ENCODE measurements at regions not wholly inside any gene's neighbourhood (a gene's known extent, or its start where the extent isn't known, plus 50 kb on each side); places are given as distances from the start of the nearest gene placed in this dataset.

DNA sequence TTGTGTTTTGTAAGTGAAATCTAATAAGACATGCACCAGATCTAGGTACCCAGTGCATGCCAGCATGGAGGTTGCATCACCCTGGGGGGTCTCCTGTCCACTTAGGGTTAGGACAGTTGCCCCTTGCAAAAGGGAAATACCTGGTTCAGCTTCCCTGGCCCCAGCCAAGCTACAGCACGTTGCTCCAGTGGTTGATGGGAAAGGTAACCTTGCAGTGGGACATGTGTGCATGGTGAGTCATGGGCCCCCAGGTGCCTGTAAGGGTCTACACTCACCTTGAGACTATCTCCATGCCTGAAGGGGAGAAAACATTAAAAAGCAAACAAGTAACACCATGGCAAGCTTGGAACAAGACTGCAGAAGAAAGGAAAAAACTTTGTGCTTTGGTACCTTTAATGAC is 143.9 kb downstream of the LSM5 start:
- DNase-seq = no peak

DNA sequence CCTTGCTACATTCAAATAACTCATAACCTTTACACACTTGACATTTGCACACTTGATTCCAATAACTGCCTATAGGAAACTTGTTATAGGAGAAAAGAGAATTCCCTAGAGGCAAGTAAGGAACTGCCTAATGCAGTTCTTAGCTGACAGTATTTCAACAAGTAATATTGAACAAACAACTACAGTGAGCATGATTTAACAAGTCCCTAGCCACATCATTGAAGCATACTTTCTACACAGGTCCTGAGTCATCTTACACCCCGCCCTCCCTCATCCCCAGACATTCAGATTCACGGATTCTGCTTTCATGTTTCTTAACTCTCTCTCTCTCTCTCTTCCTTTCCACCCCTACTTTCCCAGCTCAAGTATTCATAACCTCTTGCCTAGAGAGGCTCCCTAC is 153.5 kb downstream of the LSM5 start:
- DNase-seq = no peak

DNA sequence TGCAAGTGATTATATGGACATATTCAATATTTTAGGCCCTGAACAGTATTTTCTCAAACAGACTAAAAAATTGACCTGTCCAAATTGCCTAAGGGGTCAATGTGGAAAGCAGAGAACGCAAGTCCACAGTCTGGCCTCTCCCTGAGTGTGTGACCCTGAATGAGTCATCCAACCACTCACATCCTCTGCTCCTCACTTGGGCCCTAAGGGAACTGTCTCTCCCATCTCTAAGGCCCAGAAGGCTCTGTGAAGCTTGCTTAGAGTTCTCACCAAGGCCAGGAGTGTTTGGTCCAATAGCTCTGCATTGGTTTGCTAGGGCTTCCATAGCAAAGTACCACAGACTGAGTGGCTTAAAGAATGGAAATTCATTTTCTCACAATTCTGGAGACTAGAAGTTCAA is 155.1 kb downstream of the LSM5 start:
- DNase-seq = no peak

DNA sequence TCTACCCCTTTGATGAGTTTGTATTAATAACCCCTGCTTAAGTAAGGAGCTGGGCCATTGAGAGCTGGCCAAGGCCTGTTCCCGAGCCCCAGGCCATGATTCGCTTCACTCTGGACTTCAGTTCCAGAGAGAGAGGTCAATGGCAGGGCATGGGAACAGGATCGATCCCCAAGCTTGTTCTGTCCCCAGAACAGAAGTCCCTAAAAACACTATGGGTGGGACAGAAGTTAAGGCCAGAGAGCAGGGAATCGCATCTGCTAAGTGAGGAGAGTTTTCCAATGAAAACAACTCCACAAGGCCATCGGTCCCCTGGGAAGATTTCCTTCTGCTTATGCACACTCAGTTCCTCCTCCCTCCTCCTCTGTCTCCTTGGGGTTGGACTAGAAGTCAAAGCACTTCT is 159.6 kb downstream of the LSM5 start:
- no peak for DNase-seq

DNA sequence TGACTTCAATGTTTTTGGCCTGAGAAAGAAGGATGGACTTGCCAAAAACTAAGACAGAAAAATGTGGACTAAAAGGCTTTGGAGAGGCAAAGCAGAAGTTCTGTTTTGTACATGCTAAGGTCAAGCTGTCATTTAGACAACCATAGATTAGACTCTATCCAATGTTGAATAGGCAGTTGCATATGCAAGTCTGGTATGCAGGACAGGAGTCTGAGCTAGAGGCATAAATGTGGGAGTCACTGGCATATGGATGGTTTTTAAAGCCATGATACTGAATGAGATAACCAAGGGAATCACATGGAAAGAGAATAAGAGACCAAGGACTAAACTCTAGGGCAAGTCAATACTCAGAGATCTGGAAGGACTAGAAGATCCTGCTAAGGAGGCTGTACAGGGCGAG is 164.1 kb downstream of the LSM5 start:
- DNase-seq = no peak

DNA sequence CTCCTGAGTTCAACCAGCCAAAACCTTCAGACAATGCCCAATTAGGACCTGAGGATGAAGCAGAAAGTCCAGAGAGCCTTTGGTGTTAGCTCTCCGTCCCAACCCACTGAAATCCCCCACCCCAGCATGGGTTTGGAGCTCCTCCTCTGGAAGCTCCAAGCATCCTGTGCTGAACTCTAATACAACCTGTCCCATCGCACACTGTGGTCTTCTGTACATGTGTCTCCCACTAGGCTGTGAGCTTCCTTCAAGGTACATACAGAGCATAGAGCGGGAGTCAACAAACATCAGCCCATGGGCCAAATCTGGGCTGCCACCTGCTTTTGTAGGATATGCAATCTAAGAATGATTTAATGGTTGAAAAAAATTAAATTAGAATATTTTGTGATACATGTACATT is 166.5 kb downstream of the LSM5 start:
- no peak for DNase-seq

DNA sequence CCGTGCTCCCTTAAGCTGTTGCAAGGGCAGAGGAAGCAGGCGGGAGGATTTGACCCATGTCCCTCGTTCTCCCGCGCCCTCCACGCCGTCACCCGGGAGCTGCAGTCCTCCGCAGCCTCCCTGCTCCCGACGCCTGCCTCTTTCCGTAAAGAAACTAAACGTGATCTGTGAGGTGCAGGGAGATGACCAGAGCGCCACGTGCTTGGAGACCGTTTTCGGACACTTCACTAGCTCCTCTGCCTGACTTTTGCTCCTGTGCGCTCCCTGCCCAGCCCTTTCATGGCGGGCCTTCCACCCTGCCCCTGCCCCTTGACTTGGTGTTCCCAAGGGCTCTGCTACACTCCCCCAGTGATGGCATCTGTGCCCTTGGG is 171.2 kb downstream of the LSM5 start:
- no peak for DNase-seq

DNA sequence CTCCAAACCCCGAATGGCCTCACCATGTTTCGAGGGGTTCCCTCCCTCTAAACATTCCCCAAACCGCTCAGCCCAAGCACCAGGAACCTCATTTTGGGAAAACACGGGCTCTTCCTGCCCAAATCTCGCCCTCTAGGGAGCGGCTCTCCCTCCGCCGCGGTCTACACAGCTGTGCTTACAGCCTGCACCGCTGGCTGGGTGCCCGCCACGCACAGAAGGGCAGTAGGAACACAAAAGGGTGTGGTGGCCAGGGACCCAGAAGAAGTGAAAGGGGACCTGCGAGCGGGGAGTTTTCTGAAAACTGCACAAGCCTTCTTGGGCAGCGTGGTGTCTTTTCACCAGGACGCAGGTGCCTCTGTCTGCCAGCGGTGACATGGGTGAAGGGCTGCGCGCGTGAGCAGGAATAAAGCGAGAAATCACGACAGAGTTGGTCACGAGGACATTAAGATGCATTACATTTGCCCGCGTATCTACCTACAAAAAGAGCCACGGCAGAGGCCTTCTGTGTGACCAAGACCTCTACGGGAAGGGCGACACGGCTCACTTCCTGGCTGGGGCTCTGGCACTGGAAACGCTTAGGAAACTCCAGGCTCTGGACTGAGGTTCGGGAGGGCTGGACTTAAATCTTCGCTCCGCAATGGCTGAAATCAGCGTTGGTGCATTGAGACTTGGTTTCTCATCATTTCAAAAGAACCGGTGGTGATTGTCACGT is 171.7 kb downstream of the LSM5 start:
- no peak for DNase-seq

DNA sequence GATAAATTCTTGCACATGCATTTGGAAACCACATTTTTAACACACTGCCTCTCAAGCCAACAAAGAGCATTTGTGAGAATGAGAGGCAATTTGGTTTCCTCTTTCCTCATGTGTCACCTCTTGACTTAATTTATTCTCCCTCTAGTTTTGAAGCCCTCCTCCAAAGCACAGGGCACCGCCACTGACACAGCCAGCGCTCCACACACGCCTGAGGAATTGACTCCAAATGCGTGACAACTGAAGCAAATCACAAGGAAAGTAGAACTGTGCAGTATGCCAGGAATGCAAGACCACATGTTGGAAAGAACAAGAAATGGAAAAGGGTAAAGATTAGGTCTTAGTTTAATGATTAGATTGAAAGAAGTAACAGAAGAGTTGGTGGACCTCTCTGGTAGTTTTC is 173.3 kb downstream of the LSM5 start:
- no peak for DNase-seq

DNA sequence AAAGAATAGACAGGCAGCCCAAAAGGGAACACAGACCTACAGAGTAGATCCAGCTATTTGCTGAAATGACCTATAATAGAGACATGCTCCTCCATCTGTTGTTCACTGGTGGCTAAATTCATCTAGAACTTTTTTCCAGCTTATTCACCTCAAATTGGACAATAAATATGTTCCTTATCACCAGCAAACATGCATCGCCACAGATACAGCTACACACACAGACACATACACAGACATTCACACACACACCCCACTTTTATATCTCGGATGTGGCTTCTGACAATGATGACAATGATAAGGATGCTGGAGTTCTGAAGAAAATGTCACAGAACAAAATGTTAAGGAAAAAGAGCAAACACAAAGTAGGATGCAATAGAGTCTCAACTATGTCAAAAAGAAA is 175.4 kb downstream of the LSM5 start:
- DNase-seq = no peak

DNA sequence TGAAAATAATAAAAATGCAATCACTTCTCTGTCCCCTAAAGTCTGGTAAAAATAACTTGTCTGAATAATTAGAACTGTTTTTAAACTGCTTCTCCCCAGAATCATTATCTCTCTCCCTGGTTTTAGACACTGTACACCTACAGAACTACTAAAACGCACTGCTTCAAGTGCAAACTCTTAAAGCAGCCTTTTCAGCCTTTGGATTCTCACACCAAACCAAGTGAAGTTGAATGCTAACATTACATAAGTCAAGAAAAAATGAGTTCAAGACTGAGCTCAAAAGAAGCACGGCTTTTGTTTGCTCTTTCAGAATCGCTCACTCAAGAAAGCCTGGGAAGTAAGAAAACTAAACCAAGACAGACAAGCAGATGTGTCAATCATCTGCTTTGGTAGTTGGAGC is 188.8 kb downstream of the LSM5 start:
- no peak for DNase-seq

DNA sequence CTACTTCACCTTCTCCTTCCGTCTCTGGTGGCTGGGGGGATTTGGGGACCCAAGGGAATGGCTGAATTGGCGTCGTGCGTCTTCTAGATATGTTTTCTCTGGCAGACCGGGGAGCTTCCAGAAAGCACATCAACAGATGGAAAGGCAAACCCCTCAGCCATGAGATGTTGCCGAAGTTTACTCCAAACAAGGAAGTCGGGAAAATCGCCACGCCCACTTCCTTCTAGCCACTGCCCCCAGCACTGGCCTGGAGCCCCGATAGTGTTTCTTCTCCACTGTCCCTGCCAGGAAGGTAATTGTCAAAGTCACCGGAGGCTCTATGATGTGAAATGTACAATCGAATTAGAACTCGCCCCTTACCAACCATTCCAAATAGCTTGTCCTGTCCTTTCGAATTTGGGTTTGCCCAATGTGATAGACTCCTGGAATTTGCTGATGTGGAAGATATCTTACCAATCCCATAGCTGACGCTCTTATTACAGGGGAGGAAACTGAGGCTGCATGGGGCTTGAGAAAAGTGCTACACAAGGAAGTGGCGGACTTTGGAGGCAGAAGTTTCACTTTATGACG is 191.0 kb downstream of the LSM5 start:
- DNase-seq = no peak

DNA sequence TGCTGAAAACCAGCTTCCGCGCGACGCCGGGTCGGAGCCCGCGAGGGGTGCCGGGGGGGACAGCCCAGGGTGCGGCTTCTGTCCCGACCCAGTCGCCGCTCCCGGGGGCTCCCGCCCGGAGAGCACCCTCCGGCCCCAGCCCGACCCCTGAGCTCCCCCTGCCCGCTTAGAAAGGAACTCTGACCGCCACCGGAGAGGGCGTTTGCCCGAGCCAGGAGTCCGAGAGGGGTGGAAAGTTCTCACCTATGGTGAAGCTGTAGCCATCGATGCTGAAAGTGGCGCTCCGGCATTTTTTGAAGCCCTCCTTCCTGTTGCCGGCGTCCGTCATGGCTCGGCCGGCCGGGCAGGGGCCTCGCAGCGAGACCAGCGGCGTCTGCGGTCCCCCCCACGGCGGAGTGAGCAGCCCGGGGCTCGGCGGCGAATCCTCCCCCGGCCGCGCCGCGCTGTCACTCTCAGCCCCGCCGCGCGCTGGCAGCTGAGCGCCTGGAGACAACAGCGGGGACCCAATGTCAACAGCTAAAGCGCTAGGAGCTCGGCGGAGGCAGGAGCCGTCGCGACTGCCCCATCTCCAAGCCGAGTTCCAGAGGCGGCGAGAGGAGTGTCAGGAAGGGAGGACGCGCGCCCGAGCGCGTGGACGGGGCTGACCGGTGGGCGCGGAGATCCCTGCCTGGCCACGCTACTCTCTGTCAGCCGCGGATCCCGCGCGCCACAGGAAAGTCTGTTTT is 191.6 kb downstream of the LSM5 start:
- no peak for DNase-seq

DNA sequence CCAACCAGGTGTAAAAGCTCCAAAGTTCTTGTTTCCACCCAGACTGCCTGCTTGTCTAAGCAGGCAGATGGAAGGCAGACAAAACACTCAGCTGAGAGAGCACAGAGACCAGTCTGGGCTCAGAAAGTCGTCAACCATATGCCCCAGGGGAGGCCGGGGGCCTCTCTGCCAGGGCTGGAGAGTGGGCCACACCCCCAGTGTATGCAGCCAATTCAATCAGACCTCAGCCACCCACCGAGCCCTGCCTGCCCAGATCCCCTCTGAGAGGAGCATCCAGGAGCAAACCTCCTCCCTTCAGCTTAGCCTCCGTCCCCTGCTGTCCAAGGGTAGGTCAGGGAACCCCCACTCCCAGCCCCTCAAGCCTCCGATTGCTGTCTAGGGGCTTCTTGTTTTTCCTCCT is 196.3 kb downstream of the LSM5 start:
- no peak for DNase-seq

DNA sequence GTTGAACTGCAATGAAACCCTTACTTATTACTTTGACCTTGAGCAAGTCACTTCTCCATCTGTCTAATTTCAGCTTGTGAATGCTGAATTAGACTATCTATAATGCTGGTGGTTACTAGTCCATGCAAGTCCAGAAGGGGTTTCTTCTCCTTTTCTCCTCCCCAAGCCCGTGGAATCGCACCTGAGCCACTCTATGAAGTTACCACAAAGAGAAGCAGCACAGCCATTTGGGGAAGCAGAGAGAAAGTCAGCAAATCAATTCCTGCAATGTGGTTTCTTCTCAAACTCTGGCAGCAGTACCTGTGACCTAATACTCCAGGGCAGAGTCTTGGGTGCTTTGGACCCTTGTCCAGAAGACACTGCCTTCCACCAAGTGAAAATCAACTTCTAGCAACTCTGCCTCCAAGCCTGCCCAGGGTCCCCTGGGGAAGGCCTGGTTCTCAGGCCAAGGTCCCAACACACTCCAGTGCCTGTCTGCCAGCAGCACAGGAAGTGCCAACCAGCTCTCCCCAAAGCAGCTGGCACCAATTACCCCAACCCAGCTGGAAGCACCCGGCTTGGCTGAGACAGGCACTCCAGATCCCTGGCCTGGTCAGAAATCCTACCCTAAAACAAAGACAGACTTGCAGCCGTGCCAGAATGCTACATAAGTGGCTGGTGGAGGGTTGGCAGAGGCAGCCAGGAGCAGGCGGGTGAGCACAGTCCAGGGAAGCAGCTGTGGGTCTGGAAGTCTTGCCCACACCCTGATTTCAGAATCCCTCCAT is 200.3 kb downstream of the LSM5 start:
- no peak for DNase-seq

DNA sequence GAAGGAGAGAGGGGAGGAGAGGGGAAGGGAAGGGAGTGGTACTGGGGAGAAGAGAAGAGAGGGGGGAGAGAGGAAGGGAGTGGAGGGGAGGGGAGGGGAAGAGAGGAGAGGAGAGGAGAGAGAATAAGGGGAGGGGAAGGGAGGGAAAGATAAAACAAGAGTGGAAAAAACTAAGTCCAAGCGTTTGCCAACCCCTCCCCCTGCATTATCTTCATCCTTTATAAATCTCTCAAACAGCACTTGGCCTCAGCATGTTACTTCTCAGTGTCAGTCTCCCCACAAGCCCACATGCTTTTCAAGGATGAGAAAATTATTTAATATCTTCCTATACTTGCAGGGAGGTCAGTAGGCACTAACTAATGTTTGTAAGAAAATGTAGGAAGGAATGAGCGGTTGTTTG is 204.5 kb downstream of the LSM5 start:
- no peak for DNase-seq

DNA sequence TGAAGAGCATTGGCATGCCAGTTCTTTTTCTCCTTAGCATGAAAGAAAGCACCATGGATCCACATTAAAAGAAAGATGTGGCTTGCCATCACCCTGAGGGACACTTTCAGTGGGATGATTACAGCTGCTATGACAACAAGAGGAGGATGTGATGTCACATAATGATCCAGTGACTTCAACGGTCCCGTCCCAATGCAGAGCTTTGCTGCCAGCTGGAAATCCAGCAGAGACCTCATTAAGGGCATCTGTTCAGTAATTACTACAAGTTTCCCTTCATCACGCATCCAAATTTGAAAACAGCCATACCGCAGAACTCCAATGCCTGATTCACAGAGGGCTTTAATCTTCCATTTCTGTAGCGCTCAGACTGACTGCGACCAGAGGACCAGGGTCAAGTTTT is 206.6 kb downstream of the LSM5 start:
- DNase-seq = no peak

DNA sequence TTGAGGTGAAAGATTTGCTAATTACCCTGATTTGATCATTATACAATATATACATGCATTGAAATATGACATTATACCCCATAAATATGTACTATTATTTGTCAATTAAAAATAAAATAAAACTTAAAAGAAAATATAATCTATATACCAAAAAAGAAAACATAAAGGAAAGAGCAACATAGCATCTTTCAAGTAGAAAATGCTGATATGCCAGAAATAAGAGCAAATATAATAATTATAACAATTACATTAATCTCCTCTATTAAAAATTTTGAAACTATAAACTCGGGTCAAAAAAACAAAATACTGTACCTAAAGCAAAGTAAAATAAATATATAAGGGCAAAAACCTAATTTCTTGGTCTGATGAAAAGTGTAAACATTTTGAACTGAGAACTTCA is 209.3 kb upstream of the PDE1C start:
- DNase-seq = no peak

DNA sequence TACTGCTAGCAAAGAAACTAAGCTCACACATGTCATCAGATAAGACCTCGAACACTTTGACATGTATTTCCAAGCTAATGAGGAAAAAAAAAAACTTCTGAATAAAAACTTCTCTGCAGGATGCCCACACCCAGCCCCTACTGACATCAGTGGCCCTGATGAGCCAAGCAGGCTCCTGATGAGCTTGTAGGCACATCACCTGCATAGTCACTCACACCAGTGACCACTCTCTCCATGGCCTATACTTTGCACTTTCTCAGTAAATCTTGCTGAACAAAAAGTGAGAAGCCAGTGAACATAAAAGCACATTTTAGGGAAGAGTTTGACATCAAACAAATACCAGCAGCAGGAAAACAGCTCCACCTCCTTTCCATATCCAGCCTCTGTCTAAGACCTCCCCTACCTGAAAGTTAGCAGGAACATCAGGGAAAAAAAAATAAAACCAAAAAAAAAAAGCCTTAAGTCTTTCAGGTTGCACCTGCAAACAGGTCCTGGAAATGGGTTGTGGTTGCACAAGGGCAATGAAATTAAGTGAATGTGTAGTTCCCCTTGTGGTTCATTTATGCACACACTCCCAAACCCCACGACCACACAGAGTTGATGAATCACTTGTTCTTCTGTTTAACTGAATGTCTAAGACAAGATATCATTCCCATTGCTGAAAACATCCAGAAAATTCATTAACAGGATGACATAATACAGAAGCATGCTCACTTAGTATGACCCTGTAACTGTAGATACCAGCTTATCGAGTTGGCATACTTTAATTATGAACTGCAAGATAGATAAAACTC is 205.2 kb upstream of the PDE1C start:
- no peak for DNase-seq

DNA sequence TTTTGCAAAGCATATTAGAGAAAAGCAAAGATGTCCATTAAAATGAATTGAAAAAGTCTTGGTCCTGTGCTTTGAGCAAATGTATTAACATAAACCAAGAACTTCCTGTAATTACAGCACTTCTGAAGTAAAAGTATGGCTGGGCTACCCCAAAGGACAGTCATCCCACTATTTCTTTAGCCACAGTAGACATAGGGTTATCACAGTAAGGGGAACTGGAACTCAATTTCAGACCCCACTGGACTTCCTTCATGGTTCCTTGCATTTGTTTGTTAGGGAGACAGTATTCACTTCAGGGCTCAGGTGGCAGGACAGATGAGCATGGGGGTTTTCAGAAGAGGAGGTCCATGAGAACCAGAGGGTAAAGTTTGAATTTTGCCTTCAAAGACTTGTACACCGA is 203.1 kb upstream of the PDE1C start:
- no peak for DNase-seq

DNA sequence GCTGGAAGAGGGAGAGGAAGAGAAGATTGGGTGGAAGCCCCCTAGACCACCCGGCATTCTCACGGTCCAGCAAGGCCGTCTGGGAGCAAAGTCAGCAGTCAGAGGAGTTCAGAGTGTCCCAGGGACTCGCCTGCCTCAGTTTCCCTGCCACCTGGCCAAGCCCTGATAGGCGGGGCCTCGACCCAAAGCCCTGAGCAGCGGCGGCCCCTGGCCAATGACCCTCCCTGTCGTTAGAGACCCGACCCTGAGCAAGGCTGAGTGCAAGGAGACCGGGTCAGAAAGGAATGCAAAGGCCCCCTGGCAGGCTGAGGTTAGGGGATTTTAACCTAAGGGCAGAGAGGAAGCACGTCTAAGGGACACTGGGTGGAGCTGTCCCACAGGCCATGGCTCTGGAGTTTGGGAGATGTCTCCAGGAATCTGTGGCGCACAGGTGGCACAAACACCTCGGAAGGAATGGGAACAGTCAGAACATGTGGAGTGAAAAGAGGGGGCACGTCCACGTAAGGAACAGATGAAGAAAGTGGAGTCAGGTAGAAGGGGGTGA is 196.8 kb upstream of the PDE1C start:
- DNase-seq = no peak

DNA sequence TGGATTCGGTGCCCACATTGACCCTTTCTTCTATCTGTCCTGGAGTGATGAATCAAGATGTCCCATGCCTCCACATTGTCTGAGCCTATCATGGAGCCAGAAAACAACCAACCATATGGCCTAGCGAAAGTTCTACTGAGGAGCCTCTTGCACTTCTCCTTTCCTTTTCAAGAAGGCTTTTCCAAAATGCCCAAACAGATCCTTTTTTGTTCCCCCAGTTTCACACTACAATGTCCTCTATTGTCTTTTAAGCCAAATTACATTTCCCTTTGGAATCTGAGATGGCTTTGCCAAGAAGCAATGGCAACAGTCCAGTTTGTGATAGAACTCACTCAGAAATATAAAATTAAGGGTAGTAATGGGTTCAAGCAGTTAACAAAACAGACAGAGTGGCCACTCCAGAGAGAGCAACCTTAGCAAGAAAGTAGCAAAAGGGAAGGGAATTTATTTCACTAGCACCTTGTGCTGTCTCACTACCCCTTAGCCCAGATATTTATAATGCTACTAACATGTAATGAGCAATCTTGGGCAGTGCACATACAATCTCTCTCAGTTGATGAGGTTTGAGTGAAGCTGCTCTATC is 194.6 kb upstream of the PDE1C start:
- DNase-seq = no peak

Data from CD4-positive, alpha-beta T cell treated with Interleukin-12 subunit alpha and Interleukin-12 subunit beta, for 1 hour (primary cell).